ENCODE measurements at regions not wholly inside any gene's neighbourhood (a gene's known extent, or its start where the extent isn't known, plus 50 kb on each side); places are given as distances from the start of the nearest gene placed in this dataset.

DNA sequence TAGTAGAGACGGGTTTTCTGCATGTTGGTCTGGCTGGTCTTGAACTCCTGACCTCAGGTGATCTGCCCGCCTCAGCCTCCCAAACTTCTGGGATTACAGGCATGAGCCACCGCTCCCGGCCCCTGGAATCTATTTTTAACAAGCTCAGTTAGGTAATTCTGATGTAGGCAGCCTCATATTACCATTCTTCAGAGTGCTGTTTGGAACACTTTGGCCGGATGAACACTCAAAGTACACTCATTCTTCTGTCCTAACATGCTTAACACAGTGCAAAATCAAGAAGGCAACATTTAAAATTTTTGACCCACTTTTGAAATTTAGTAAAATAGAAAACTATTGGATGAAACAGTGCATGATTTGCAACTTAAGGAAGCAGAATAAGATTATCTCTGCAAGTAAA lies 586.7 kb upstream of the CHORDC1 start:
- DNase-seq, result no peak

- no peak for DNase-seq
Observed at GRCh38 chr11:90805172-90805571, 582.3 kb upstream of the CHORDC1 start.

GRCh38 chr11:90803831-90804230 lies 581.0 kb upstream of the CHORDC1 start:
- DNase-seq, result no peak

DNA sequence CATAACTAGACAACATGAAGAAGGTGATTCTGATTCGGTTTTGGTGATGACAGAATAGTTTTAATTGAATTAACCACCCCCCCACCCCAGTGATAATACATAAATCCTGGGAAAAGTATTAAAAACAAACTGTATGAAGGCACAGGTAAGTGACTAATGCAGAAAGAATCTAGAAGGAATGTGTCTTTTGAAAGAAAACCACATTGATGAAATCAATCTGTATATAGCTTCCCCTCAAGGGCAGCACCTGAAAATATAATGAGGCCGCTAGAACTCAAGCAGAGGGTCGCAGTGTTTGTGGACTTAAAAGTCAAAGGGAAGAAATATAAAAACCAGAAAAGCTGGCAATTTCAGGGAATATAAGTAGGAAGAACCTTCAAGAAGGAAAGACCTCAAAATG lies 580.5 kb upstream of the CHORDC1 start:
- DNase-seq, result no peak

DNA sequence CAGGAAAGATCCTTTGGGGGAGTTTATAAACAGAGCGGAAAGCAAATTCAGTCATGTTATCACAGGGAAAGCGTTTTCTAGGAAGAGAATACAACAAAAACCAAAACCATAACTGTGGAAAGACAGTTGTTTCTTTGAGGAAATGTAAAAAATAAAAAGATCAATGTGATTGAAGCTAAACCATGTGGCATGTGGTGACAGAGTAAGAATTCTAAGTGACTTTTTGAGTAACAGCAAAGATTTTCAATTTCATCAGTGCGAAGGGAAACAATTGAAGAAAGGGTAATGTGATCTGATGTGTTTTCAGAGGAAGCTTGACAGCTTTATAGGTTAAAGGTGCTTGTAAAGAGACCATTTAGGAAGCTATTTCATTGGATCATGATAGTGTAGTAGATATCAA lies 575.9 kb upstream of the CHORDC1 start:
- DNase-seq, result no peak

DNA sequence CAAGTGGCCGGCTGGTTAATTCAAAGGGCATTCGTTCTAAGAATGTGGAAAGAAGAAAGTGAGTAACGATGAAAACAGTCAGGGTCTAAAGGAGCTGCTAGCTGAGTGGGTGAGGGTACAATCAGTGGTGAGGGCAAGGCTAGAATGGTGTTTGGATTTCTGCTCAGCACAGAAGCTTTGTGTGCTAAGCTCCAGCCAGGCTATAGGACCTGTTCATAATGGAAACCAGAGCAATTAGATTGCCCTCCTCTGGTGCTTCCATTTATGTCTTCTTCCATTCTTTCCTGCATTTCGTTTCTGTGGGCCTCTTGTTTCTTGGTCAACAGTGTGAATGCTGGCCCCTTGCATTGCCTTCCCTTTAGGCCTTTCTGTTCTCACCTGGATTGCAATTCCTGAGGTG lies 572.9 kb upstream of the CHORDC1 start:
- DNase-seq, result no peak

GRCh38 chr11:90788961-90789360 lies 566.1 kb upstream of the CHORDC1 start:
- no peak for DNase-seq

DNA sequence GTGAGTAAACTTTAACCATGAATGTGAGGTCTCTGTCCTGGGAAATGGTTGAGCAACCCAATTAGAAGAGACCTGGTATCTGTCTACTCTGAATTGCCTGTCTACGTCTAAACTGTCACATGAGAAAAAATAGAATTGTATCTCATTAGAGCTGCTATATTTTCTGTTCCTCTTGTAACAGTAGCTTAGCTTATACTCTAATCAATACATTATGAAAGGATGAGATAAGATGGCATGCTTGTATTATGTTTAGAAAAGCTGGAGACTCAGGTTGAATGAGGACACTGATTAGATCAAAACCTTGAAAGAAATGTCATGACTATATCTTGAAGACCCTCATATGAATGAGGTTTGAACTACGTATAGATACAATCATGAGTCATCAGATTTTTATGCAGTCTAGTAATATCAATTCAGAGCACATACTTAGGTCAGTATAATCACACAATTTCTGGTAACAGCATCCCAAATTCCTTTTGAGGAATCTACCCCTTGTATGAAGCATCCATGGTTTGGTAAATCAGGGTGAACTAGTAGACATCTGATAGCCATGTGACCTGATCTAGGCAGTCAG lies 561.5 kb upstream of the CHORDC1 start:
- DNase-seq, result no peak

DNA sequence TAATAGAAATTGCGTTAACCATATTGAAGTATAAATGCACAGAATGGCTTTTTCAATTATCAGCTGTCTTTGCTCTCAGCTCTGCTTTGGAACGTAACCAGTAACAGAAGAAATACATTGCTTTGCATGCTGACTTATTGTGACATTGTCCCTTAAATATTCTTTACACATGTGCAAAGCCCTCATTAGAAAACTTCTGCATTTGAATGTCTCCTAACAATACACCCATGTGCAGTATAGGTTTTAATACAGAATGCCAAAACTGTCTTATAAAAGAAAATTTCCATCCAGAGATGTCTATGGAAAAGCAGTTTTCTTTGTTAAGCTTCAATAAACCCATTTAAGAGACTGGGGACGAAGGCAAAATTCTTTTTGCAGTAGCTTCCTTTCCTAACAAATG lies 560.3 kb upstream of the CHORDC1 start:
- no peak for DNase-seq

DNA sequence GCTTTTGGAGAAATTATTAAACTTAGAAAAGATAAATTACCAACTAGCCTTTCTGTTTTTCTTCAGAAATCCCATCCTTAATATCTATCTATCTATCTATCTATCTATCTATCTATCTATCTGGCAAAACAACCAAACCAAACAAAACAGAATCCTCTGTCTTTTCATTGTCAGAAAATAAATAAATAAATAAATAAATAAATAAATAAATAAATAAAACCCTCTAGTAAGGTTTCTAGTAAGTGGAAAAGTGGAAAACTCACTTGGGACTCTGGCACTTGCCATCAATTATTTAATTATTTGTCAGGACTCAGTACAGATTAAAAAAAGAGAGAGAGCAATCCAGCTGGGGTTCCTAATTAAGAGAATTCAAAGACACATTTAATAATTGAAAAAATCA lies 556.2 kb upstream of the CHORDC1 start:
- no peak for DNase-seq

- DNase-seq, result no peak
Observed at GRCh38 chr11:90775567-90776165, 552.8 kb upstream of the CHORDC1 start.

GRCh38 chr11:90774727-90775566 lies 552.1 kb upstream of the CHORDC1 start:
- no peak for DNase-seq

DNA sequence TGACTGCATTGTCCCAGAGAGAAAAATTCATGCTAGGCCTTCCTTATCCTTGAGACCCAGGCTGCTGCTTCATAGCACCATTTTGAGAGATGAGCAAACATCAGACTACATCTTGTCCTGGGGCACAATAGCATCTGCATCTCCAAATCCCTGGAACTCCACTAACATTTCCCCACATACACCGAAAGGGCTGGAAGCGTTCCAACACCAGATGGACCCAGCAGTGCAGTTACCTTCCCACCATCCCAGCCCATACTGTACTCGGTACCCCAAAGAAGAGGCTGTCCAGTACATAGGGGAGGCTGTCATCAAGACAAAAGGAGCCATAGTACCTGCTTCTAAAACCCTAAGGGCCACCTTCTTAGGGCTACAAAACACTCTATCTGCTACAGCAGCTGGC lies 547.2 kb upstream of the CHORDC1 start:
- DNase-seq, result no peak

- DNase-seq, result no peak
Observed at GRCh38 chr11:90766121-90766520, 543.3 kb upstream of the CHORDC1 start.

- no peak for DNase-seq
Observed at GRCh38 chr11:90764691-90765090, 541.8 kb upstream of the CHORDC1 start.

GRCh38 chr11:90757849-90758494 lies 535.1 kb upstream of the CHORDC1 start:
- no peak for DNase-seq

- DNase-seq, result no peak
Observed at GRCh38 chr11:90756617-90757016, 533.8 kb upstream of the CHORDC1 start.

DNA sequence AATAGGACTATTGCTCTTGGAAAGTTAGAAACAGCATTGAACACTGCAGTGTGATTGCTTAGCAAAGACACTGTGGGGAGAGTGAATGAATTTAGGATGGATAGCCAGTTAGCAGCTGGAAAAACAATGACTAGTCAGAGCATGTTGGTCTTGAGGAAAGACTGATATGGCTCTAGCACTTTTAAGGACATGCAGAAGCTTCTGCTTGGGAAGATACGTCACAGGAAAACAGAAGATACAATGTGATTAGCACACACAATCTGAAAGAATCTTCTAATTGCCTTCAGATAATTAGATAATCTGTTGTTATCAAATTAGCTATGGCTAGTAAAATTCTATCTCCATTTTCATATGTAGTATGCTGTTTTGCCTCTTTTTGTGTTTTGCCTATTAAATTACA lies 530.7 kb upstream of the CHORDC1 start:
- DNase-seq, result no peak

GRCh38 chr11:90747057-90747456 lies 524.2 kb upstream of the CHORDC1 start:
- DNase-seq, result no peak

GRCh38 chr11:90744169-90744568 lies 521.3 kb upstream of the CHORDC1 start:
- DNase-seq, result no peak

DNA sequence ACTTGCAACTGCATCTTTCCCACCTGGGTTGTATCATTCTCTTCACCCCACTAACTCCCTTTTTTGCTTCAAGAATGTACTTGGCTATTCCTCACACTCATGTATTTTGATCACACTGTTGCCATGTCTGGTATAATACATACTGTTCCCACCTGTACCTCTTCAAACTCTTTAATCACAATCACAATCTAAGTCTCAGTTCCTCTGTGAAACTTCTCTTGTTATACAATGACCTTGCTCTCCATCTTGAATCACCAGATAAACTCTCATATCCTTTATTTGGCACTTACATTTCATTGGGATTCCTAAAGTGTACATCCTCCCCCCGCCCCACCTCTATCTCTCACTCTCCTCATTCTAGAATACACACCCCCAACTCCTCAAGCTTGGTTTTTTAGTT lies 516.0 kb upstream of the CHORDC1 start:
- DNase-seq, result no peak

DNA sequence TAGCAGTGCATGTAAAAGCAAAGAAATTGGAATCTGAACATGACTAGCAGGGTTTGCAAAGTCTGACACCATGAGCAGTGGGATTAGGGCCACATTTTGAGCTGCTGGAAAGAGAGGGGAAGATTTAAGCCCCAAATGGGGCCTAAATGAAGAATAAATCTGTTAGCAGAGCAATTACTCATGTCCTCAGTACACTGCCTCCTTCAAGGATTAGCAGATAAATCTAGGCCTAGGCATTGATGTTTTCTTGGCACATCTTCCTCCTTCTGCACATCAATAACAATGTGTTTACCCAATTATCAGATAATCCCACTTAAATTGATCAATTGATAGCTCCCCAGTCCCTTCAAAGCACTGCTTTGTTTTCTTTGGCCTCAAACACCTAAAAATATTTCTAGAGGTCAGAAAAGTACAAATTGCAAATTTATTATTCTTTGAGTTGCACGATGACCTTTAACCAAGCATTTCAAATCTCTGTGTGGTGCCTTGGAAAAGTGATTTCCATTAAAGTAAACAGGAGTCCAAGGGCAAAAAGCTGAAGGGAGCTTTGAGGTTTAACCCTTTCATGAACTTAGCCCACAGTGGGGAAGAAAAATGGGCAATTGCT lies 514.7 kb upstream of the CHORDC1 start:
- DNase-seq, result no peak

DNA sequence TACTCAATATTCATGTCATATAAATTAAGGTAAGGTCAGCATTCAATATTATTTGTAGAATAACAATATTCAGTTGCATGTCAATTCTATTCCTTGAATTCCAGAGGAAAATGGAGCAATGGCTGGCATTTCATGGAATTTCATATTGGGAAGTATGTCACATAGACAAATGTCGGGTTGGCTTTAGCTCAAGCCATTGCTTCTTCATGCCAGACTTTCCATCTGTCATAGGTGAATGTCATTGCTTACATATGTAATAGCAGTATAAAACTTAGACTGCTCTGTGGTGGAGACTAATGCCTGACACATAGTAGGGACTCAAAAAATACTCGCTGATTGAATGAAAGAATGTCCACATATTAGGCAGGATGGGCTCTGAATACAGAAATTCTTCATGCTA lies 509.6 kb upstream of the CHORDC1 start:
- DNase-seq, result no peak

DNA sequence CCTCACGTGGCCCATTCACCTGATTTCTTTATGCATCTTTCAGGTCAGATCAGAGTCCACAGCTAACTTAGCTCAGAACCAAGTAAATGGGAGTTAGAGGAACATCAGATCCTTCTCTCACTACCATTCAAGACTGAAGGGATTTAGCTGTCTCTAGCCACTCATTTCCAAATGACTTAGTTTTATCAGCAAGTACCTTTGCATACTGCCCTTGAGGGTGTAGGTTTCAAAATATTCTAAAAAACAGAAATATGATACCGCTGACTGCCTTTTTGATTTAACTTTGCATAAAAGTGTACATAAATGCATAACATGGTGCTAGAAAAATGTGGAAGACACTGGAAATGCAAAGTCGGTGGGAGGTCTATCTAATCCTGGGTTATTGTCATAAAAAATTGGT lies 500.6 kb upstream of the CHORDC1 start:
- no peak for DNase-seq

Data from NCI-H1694 treated with DMSO at 0.1 percent for 48 hours (cell line).